ENCODE measurements at regions not wholly inside any gene's neighbourhood (a gene's known extent, or its start where the extent isn't known, plus 50 kb on each side); places are given as distances from the start of the nearest gene placed in this dataset.

DNA sequence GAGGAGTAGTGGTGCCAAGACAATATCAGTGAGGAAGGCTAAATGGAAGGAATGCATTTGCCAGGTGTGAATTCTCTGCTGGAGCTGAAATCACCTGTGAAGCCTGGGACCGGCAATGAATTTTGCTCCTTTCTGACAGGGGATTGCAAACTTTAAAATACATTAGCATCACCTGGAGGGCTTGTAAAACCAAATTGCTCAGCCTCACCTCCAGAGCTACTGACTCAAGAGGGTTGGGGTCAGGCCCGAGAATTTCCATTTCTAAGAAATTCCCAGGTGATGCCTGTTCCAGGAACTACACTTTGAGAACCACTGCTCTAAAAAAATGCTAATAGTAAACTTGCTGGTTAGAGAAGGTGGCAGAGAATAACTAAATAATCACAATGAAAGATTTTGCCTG, 445.6 kb upstream of the RBMS3 start:
- DNase-seq, result no peak

DNA sequence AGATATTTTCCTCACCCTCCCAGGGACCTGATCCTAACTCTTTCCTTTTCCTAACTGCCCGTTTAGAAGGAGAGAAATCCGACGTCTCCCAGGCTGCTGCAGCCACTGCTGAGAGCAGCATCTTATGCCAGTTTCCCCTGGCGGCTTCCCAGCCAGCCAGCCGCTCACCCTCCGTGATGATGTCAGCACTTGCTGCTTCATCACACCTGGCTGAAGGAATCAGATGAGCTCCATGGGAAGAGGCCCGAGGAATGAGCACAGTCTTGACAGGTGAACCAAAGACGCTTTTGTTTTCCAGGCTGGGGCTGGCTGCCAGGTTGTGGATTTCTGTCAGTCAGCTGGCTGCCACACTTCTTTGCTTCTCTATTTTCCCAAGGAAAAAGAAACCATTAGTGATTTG, 445.1 kb upstream of the RBMS3 start:
- peak; percentile 65 for DNase-seq

DNA sequence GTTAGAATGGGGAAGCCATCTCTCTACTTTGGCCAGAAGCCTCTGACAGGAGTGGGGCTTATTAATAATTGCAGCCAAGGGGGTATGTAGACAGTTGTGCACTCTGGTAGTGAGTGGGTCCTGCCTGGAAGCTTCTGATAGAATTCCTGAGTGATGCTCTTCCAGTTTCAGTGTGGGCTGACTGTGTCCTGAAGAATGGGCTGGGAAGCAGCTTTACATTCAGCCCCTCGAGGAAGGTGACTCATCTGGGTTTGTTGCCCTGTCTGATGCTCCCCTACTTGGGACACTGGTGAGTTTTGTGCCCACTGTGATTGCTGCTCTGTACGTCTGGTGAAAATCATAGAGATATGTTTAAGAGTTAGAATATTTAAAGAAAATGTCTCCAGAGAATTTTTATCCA, 444.7 kb upstream of the RBMS3 start:
- DNase-seq, result no peak

DNA sequence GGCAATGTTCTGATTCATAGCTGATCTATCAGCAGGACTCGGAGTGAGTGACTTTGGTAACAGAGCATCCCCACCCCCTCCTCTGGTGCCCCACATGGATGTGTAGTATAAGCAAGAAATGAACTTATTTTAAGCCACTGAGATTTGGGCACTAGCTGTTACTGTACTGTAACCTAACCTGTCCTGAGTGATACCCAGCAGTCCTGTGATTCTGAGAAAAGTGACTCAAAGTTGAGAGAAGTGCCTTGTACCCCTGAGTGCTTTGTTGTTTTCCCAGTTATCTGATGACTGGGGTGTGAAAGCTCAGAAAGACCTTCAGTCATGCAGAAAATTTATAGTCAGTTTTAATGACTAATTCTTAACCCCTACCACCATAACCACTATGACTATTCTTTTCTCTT, 439.9 kb upstream of the RBMS3 start:
- no peak for DNase-seq

DNA sequence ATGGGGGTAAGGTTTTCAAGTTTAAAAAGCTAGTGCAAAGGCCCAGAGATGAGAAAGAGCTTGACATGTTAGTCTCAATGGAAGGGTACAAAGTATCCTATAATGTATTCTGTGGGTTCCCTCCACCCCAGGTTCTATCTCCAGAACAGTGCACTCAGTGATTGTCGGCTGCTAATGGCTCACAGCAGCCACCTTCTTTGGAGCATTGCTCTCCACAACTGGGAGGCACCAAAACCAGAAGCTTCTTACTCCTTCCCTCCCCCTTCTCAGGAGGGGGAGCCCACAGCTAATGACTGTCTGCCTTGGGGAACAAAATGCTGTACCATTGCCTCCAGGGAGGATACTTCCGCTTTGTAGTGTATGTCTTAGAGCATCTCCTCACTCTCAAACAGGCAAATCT, 439.4 kb upstream of the RBMS3 start:
- DNase-seq, result no peak

DNA sequence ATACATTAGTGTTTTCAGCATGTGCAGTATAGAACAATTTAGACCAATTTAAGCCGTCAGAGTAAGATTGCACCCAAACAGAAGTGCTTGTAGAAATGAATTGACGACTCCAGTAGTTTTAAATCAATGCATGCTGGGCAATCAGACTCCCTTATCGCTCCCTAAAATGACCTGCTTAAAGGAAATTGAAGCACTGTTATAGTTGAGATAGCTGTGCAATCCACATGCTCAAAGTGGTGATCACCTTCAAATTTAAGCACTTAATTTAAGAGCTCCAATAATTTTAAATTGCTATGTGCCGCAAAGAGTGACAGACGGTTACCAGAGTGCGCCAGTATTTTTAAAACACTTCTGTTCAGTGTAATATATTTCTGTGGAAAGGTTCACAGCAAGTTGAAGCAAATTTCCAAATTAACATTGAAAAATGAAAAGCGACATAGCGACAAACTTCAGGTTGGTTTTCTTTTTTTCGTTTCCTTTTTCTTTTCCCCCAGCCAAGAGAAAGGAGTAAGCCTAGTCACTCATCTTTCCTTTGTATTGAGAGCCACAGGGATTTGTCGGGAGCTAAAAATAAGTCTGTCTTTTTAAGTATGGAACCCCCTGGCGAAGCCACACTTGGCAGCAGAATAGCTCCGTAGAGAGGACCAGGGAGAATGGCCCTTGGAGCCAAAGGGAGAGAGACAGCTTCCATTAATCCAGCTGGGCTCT, 436.4 kb upstream of the RBMS3 start:
- DNase-seq, result no peak

DNA sequence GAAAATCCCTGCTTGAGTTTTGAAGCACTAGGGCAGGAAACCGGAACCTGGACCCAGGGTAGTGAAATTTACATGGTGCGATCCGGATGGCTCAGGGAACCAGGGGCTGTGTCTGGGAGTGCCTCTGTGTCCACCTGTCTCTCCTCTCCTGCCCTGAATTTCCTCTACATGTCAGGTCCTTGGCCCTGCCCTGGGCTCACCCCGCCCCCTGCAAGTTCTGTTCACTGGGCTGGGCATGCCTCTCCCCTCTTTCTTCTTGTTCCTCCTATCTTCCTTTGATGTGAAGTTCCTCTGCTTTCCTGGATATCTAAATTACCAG, 435.9 kb upstream of the RBMS3 start:
- no peak for DNase-seq

DNA sequence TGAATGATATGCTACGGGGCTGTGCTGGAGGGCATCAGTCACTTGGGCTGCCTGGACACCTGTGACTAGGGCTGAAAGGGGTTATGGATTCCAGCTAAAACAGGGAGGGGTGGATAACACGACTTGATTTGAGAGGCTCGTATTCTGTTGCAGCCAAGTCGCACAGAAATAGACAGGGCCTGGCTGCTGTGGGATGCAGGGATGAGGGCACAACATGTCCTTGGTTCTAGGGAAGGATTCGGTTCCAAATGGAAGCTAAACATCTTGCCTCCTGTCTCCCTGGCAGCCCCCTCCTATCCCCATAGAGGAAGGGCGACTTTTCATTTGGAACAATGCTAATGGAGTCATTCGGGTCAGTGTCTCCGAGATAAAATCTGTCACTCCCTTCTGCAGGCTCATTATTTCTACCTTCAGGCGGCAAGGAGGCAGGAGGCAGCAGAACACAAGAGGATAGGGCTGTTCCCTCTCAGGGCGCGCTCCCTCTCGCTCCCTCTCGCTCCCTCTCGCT, 433.8 kb upstream of the RBMS3 start:
- DNase-seq, result no peak

DNA sequence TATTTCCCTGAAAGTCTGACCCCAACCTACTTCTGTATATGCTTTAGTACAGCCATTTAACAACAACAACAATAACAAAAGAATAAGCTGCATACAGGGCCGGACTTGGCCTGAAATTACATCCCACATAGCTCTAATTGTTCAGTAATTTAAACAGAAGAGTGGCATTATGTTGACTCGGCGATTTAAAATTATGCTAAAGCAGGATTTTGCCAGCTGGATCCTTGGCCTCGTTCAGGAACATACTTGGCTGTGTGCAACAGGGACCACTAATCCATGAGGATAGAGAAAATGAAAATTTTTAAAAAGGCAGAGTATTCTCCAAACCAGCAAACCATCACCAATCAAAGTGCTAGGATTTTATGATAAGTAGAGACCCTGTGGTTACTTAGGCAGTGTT, 433.1 kb upstream of the RBMS3 start:
- DNase-seq, result peak; percentile 22

DNA sequence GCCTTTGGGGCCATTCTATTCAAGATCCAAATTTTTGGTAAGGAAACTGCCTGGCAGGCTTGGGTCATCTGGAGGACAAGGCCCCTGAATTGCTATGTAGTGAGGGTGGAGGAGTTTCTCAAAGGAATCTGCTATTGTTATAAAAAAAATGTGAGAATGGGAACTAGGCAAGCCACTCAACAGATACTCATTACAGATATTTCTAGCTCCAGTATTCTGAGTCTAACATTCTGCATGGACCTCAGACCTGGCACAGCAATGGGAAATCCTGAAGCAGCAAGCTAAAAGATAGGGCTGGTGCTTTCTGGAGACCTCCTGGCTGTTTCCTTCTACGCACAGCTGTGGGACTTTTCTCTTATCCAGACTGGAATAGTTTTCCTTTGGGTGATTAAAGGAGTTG, 430.7 kb upstream of the RBMS3 start:
- no peak for DNase-seq

DNA sequence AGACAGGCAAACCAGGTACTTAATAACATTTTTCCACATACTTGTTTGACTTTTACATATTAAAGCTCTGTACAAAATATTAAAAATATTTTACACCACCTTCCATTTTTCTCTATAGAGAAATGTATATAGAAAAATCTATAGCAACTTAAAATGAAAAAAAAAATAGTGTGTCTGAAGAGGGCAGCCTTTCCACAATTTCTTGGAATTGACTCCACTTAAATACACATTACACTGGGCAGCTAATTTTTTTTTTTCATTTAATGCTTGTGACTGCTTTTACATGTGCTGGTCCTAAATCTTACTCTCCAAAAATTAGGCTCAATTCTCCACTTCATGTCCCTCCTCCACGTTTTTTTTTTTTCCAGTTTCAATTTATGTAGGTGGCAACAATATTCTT, 427.0 kb upstream of the RBMS3 start:
- no peak for DNase-seq

DNA sequence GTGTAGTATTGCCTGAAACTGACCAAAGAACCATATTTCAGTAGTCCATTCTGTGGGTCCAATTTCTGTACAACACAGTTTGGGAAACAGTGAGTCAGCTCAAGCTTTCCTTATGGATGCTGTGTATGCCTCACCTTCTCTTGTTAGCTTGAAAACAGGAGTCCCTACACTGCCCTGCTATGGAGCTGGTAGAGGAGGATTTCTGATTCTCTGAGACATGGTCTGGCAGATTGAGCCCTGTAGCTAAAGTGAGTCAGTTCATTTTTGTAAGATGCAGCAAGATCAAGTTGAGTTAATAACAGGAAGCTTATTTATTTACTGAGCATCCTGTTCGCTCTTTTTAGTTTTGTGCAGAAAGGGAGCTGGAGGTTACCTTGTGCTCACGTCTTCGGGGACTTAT, 424.1 kb upstream of the RBMS3 start:
- no peak for DNase-seq

DNA sequence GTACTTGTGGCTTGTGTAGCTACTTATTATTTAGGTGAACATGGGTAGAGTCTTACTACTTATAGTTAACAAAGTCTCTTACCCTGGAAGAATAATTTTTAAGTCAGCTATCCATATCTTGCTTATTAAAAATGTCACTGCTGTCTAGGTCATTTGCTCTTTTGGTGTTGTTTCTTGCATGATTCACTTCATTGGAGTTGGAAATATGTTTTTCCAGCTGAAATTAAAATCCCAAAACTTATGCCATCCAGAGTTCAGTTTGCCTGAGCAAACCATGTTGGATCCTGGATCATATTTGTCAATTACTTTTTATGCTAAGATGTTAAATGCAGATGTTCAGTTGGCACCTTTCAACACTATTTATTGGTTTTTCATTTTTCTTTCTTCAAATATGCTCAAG, 421.0 kb upstream of the RBMS3 start:
- DNase-seq, result no peak

DNA sequence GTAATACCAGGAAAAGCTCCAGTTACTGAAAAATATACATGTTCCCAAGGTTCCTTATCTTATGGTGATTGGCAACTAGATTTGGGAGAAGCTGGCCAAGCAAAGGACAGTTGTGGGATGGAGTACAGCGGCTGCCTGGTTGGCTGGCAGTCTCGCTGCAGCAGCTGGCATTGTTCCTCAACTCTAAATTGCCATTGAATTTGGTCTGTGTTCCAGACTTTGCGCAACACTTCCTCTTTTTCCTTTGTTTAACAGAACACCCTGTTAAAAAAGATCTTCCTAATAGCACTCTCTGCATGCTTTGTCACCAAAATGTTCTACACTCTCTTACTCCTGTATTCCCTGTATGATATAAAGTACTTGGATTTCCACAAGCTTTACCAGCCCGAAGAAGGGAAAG, 420.6 kb upstream of the RBMS3 start:
- DNase-seq, result no peak

DNA sequence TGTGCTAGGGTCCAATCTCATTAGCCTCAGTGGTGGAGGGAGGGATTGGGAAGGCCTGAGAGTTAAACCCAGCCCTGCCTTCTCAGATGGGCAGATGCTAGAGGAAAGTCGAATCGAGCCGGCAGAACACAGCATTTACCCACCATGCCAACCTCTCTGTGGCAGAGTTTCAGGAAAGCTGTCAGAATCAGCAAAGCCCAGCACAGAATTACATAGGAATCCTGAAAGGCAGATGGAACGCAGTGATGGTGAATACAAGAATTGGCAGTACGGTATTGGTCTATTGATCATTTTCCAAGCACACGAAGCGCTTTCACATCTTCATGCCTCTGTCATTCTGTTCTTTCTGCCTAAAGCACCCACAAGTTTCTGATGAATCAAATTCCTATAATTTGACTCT, 417.7 kb upstream of the RBMS3 start:
- no peak for DNase-seq

DNA sequence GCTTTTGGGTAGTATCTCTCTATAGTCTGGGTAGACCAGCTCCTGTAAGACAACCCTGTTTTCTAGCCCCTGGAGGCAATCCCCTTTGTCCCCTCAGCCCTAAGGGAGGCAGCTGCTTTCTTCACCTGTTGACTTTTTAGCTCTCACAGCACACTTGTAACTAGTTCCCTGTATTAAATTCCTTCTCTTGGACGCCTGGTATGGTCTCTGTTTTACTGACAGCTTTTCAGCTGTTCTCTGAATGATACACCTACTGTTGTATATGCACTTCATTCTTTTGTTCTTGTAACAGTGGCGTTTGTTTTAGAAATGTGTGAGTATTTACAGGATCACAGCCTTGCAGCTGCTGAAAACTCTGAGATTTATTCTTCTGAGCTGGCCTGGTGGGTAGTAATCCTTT, 413.0 kb upstream of the RBMS3 start:
- DNase-seq, result no peak

DNA sequence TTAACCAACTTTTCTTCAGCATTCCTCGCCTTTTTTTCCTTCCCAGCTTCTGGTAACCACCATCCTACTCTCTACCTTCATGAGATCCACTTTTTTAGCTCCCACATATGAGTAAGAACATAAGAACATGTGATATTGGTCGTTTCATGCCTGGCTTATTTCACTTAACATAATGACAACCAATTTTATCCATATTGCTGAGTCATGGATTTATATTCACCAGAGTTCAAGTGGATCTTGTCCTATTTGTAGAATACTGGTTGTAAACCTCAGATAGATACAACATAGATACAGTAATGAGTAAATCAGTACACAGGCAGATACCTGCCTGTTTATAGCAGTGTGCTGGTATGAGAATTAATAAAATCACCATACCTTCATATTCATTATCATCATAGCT, 412.0 kb upstream of the RBMS3 start:
- DNase-seq, result no peak

DNA sequence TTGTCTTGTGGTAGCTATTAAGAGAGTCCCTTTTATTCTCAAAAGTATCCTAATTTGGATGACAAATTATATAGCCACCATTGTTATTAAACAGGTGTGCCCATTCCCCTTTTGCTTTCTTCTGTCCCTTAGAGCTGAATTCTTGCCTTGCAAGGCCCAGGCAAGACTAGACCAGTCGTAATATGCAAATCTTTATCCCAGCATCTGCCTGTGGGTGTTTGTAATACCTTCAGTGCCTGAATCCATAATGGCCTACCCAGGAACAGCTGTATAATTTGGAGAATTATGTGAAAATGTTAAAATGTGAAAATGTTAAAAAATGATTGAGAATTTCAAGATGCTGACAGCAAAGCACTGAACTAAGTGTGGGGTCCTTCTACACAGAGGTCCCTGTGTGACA, 403.0 kb upstream of the RBMS3 start:
- no peak for DNase-seq

DNA sequence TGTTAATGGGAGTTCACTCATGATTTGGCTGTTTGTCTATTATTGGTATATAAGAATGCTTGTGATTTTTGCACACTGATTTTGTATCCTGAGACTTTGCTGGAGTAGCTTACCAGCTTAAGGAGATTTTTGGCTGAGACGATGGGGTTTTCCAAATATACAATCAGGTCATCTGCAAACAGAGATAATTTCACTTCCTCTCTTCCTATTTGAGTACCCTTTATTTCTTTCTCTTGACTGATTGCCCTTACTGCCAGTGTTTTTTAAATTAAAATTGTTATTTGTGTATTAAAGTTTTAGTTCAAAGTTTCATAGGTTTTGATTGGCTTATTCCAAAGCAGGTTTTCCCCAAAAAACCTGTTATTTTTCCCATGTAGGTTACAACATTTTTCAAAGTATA, 390.5 kb upstream of the RBMS3 start:
- DNase-seq, result no peak

DNA sequence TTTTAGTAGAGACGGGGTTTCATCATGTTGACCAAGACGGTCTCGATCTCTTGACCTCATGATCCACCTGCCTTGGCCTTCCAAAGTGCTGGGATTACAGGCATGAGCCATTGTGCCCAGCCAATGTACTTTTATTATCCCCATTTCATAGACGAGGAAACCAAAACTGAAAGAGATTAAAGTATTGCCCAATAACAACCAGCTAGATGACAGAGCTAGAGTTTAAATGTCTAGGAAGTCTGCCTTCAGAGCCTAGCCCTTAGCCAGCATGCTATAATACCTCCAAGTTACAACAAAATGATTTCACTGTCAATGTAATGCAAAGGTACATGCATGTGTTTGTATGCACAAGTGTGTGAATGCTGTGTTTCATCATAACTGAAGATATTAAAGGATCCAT, 389.4 kb upstream of the RBMS3 start:
- no peak for DNase-seq

DNA sequence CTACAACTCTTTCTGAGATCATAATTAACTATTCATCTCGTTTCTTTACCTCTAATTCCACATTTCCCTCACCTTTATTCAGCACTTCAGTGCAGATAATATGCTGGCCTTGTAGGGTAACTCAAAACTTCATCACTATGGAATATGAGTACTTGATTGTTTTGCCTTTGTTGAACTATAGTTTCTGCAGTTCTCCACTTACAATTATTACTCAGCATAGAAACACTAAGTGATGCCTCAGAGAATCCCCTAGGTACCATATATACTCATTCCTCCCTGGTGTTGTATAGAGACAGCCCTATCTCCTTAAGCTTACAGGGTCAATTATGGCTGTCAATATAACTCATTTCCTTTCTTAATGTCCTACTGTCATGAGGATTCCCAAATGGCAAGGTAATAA, 380.6 kb upstream of the RBMS3 start:
- DNase-seq, result no peak

DNA sequence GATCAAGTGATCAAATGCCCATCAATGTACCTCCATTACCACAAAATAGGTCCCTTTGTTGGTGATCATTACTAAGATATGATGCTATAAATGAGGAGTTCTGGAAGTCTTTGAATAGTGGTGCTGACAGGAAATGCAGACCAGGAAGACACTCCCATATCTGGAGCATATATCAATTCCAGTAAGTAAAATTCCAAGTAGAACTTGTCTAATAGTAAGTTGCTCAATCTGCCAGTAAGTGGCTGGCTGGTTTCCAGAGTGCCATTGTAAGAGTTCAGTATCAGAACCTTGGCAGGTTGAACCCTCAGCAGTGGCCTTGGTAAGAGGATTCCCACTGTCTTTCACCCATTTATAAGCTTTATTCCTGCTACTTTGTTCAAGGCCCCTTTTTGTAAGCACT, 379.9 kb upstream of the RBMS3 start:
- no peak for DNase-seq

DNA sequence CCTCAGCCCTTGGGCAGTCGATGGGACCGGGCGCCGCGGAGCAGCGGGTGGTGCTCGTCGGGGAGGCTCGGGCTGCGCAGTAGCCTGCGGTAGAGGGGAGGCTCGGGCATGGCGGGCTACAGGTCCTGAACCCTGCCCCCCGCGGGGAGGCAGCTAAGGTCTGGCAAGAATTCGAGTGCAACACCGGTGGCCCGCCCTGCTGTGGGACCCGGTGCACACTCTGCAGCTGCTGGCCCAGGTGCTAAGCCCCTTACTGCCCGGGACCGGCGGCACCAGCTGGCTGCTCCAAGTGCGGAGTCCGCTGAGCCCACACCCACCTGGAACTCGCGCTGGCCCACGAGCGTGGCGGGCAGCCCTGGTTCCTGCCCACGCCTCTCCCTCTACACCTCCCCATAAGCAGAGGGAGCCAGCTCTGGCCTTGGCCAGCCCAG, 377.7 kb upstream of the RBMS3 start:
- no peak for DNase-seq

DNA sequence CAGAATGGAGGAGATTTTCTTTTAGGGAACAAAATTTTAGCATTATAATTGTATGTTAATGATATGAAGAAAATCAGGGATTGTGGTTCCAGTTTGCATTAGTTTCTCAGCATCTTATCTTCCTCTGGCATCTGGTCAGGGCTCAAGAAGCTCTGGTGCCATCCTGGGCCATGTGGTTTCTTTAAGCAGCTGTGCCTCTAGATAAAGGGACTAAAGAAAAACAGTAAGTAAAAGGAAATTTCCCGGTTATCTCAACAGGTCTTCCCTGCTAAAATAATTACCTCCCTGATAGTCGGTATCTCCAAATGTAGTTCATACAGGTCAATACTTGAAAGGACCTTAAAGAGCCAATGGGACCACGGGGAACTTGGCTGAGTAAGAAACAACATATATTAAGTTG, 375.1 kb upstream of the RBMS3 start:
- DNase-seq, result no peak

DNA sequence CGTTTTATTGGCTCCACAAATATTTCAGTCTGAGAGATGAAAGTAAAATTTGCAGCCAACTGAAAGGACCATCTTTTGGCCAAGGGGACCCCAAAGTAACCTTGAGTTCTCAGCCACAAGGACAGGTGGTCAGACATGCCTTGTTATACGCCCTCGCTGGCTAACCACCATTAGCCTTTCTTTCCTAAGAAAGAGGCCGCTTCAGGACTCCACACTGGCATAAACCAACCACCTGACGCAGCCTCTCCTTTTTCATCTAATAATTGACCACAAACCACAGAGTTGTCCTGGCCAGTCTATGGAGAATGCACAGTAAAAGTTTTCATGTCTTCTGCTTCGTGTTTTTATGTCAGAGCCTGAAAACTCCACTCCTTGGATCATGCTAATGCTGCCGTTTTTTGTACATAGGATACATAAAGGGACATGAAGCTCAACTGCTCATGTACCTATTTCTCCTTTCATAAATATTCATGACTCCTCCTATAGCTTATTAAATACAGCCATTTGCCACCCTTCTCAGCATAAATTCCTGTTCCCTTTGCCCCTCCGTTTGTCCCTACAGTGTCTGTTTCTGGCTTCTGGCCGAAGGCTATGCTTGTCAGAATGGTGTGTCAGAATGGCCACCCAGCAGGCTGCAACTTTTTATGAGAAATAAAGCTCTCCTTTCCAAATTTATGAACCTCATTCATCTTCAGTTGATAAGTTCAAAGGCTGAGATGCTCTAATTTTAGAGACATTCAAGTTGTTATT, 374.1 kb upstream of the RBMS3 start:
- no peak for DNase-seq
